HepG2 (cell line): ENCODE measurements at regions not wholly inside any gene's neighbourhood (a gene's known extent, or its start where the extent isn't known, plus 50 kb on each side); places are given as distances from the start of the nearest gene placed in this dataset.

ENCODE experiments used
- ATAC-seq: fragments of 200-7000 bp; cut with Tn5 transposase; 3 replicates; pipeline ENCODE4 v1.9.1; 2020; ENCODE audit warnings: mild to moderate bottlenecking, moderate library complexity
- BruUV-seq: library from RNA; stranded (reverse); fragments of 400-500 nt; replicated peaks from 2 replicates; lab custom pipeline; 2021; lab: Mats Ljungman, UMichigan
- CTCF ChIA-PET: fragments of 300-600 bp; formaldehyde crosslinking; extraction: SDS; loops from one replicate; lab custom pipeline; 2021; ENCODE audit warnings: low total read pairs, inconsistent platforms, low intra/inter-chr PET ratio; lab: Yijun Ruan, JAX
- POLR2A ChIA-PET: fragments of 350-600 bp; sonication (Branson Sonifier 250); formaldehyde crosslinking; loops from one replicate; lab custom pipeline; 2020; ENCODE audit warnings: antibody characterized with exemption, inconsistent platforms; lab: Yijun Ruan, JAX
- DNase-seq: peaks from one replicate; pipeline ENCODE4 v3.0.0-alpha.2; 2015; ENCODE audit warnings: low spot score
- FAIRE-seq: peaks from 3 replicates; lab custom pipeline; 2011; peaks lifted over from hg19 to GRCh38; lab: Jason Lieb, UNC
- H2AFZ ChIP-seq: one replicate; pipeline ENCODE4 v1.6.1; 2011; ENCODE audit warnings: low read length, inconsistent platforms
- H3K27ac ChIP-seq: fragments of 300-600 bp; 3 replicates; pipeline ENCODE4 v1.8.0; 2011; ENCODE audit warnings: mixed run types, mild to moderate bottlenecking, mixed read lengths, low read length, inconsistent platforms; ENCODE audit not compliant: insufficient read depth; ENCODE audit errors: extremely low read length
- H3K27me3 ChIP-seq, 2 experiments: fragments of 200-600 bp in 1 of 2; 2 replicates in 1 of 2; 3 replicates in 1 of 2; pipeline versions ENCODE4 v1.6.0 to v1.8.0; 2011; ENCODE audit warnings: low read length in 2 of 2, mild to moderate bottlenecking in 2 of 2, moderate library complexity in 2 of 2, inconsistent platforms in 1 of 2; ENCODE audit not compliant: insufficient read depth in 2 of 2, control insufficient read depth in 1 of 2
- H3K36me3 ChIP-seq, 2 experiments: fragments of 200-600 bp in 1 of 2; replicated peaks in 1 of 2; 2 replicates in 1 of 2; 3 replicates in 1 of 2; pipeline versions ENCODE4 v1.5.1 to v1.8.0; 2011; ENCODE audit warnings: low read length in 2 of 2, inconsistent platforms in 1 of 2; ENCODE audit not compliant: insufficient read depth in 2 of 2, control insufficient read depth in 1 of 2
- H3K4me1 ChIP-seq: 2 replicates; pipeline ENCODE4 v1.5.1; 2012; ENCODE audit warnings: low read length, inconsistent platforms; ENCODE audit not compliant: insufficient read depth
- H3K4me2 ChIP-seq: 2 replicates; pipeline ENCODE4 v1.6.0; 2011; ENCODE audit warnings: low read depth, low read length, inconsistent platforms
- H3K4me3 ChIP-seq, 3 experiments: fragments of 200-600 bp in 1 of 3; sonication (generic), shearing (Covaris generic) in 1 of 3; replicated peaks in 1 of 3; 2 replicates each; pipeline ENCODE4 v1.5.1; 2011 to 2016; ENCODE audit warnings: low read length in 3 of 3, inconsistent platforms in 2 of 3, low read depth in 2 of 3, mild to moderate bottlenecking in 2 of 3, control low read depth in 1 of 3, mixed read lengths in 1 of 3; ENCODE audit not compliant: insufficient read depth in 1 of 3
- H3K79me2 ChIP-seq: one replicate; pipeline ENCODE4 v1.6.1; 2011; ENCODE audit warnings: low read length, inconsistent platforms; ENCODE audit not compliant: insufficient read depth
- H3K9ac ChIP-seq: 2 replicates; pipeline ENCODE4 v1.6.0; 2011; ENCODE audit warnings: mild to moderate bottlenecking, low read depth, low read length, inconsistent platforms; ENCODE audit not compliant: insufficient read depth
- H3K9me3 ChIP-seq: 2 replicates; pipeline ENCODE4 v1.5.1; 2012; ENCODE audit warnings: mild to moderate bottlenecking, low read length
- H4K20me1 ChIP-seq: 2 replicates; pipeline ENCODE4 v1.6.0; 2011; ENCODE audit warnings: inconsistent platforms, mild to moderate bottlenecking, low read length, moderate library complexity; ENCODE audit not compliant: insufficient read depth
- BCL6 ChIP-seq: IDR thresholded peaks from 2 replicates; pipeline ENCODE4 v1.6.1; 2016; ENCODE audit warnings: missing genetic modification reagents, missing compliant biosample characterization
- MBNL3 ChIP-seq: fragments of 250-450 bp; sonication (Bioruptor Pico); conservative IDR thresholded peaks from 2 replicates; pipeline ENCODE4 v1.8.0; 2022; ENCODE audit warnings: mild to moderate bottlenecking, inconsistent platforms
- MLLT10 ChIP-seq: sonication (generic); formaldehyde crosslinking; IDR thresholded peaks from 2 replicates; pipeline ENCODE4 v1.4.0; 2020; ENCODE audit warnings: missing genetic modification reagents
- ZBTB39 ChIP-seq: sonication (generic); formaldehyde crosslinking; IDR thresholded peaks from 2 replicates; pipeline ENCODE4 v1.5.0; 2020; ENCODE audit warnings: missing genetic modification reagents
- ZBTB44 ChIP-seq: sonication (generic); formaldehyde crosslinking; IDR thresholded peaks from 2 replicates; pipeline ENCODE4 v1.4.0; 2020; ENCODE audit warnings: missing genetic modification reagents
- ZNF136 ChIP-seq: sonication (generic); formaldehyde crosslinking; IDR thresholded peaks from 2 replicates; pipeline ENCODE4 v1.8.1; 2022; ENCODE audit warnings: low read depth, mild to moderate bottlenecking, moderate library complexity, missing genetic modification reagents
- ZNF407 ChIP-seq: sonication (generic); formaldehyde crosslinking; IDR thresholded peaks from one replicate; pipeline ENCODE4 v1.5.1; 2020; ENCODE audit warnings: mild to moderate bottlenecking, missing genetic modification reagents; ENCODE audit errors: not compliant biosample characterization
- WGBS: methylation state at CpG from one replicate; pipeline ENCODE4 v1.1.6; 2017; ENCODE audit warnings: low lambda C conversion rate; 5-methylcytosine and 5-hydroxymethylcytosine counted together
- in situ Hi-C: cut with HindIII; loops from 2 replicates; pipeline ENCODE4 v1.10.0; 2017; ENCODE audit warnings: low pct_unique_long_range_greater_than_20kb; ENCODE audit not compliant: extremely low pct_ligation_motif_present
- intact Hi-C: fragments of 100-400 bp; cut with micrococcal nuclease; formaldehyde crosslinking; loops from one replicate; pipeline ENCODE4 v1.10.0; 2022; ENCODE audit not compliant: unreplicated experiment

GRCh38 chr4:33088713-33089112, 2368.5 kb downstream of the PCDH7 start (continued):
- TF ChIP-seq ZNF407 (CRISPR knock-in tag) (no peak), MBNL3 (CRISPR knock-in tag) (no peak), MLLT10 (CRISPR knock-in tag) (no peak)

GRCh38 chr4:33090910-33091309, 2370.7 kb downstream of the PCDH7 start:
- Histone ChIP-seq H3K27me3 (no peaks in the 10 kb centered on the region), H3K4me2 (no peak overlapping the region), H3K27ac (no peak overlapping the region), H3K4me1 (no peaks in the 10 kb centered on the region), H3K4me3 (no peak overlapping the region), H3K36me3 (no peaks in the 10 kb centered on the region), H3K79me2 (no peaks in the 10 kb centered on the region), H3K9me3 (no peaks in the 10 kb centered on the region), H3K9ac (no peak overlapping the region), H4K20me1 (no peaks in the 10 kb centered on the region), H2AFZ (no peak overlapping the region)
- WGBS: under 1% methylated on average over 4 of the region's 6 CpGs
- POLR2A ChIA-PET: no interaction called here
- FAIRE-seq (no peak), ATAC-seq (no peak), DNase-seq (no peak)
- intact Hi-C loops (no loop called here), in situ Hi-C loops (no loop called here)
- BruUV-seq: no TSS peak
- CTCF ChIA-PET: no interaction called here
- TF ChIP-seq BCL6: no peak
- TF ChIP-seq ZNF136: no peak
- TF ChIP-seq ZBTB39 (CRISPR knock-in tag): no peak
- no peak for TF ChIP-seq ZBTB44 (CRISPR knock-in tag)
